Upper lobe of left lung (tissue), 6 donors: ENCODE measurements at regions not wholly inside any gene's neighbourhood (a gene's known extent, or its start where the extent isn't known, plus 50 kb on each side); places are given as distances from the start of the nearest gene placed in this dataset.

ENCODE experiments used
- ATAC-seq, 2 donors: fragments of 200-7000 bp; cut with Tn5 transposase; one replicate each; pipeline ENCODE4 v1.9.1; 2022; ENCODE audit warnings: mild to moderate bottlenecking in 2 of 2, moderate library complexity in 2 of 2; ENCODE audit not compliant: low FRiP score in 2 of 2
- DNase-seq, 2 donors: peaks; one replicate each; pipeline ENCODE4 v3.0.0-alpha.2; 2019 to 2020
- H3K27ac ChIP-seq, 4 donors: fragments of 200-600 bp; sonication (generic); one replicate each; pipeline ENCODE4 v1.5.1; 2016 to 2019
- H3K27me3 ChIP-seq, 4 donors: fragments of 200-600 bp; sonication (generic); one replicate each; pipeline ENCODE4 v1.5.1; 2017 to 2019
- H3K36me3 ChIP-seq, 4 donors: fragments of 200-600 bp; sonication (generic); one replicate each; pipeline ENCODE4 v1.5.1; 2016 to 2019
- H3K4me1 ChIP-seq, 4 donors: fragments of 200-600 bp; sonication (generic); one replicate each; pipeline ENCODE4 v1.5.1; 2018 to 2019
- H3K4me3 ChIP-seq, 4 donors: fragments of 200-600 bp; sonication (generic); one replicate each; pipeline ENCODE4 v1.5.1; 2017 to 2019; ENCODE audit warnings: mild to moderate bottlenecking in 2 of 4, moderate library complexity in 1 of 4
- H3K9me3 ChIP-seq, 4 donors: fragments of 200-600 bp; sonication (generic); one replicate each; pipeline ENCODE4 v1.5.1; 2018 to 2019
- CTCF ChIP-seq, 6 experiments: fragments of 450-650 bp in 4 of 6; fragments of 200-600 bp in 2 of 6; sonication (generic) in 2 of 6; IDR thresholded peaks; one replicate each; pipeline ENCODE4 v1.5.1; 2016 to 2019; ENCODE audit warnings: antibody characterized with exemption in 6 of 6
- EP300 ChIP-seq, 4 donors: sonication (generic); formaldehyde crosslinking; IDR thresholded peaks; one replicate each; pipeline ENCODE4 v1.5.1; 2017; ENCODE audit warnings: antibody characterized with exemption in 4 of 4, control low read depth in 2 of 4
- POLR2A ChIP-seq, 4 donors: fragments of 450-650 bp; IDR thresholded peaks; one replicate each; pipeline ENCODE4 v1.5.1; 2016 to 2017; ENCODE audit warnings: antibody characterized with exemption in 4 of 4, mild to moderate bottlenecking in 2 of 4
- POLR2AphosphoS5 ChIP-seq, 2 donors: sonication (generic); formaldehyde crosslinking; IDR thresholded peaks; one replicate each; pipeline ENCODE4 v1.5.1; 2017; ENCODE audit warnings: antibody characterized with exemption in 2 of 2
- WGBS, 2 donors: methylation state at CpG; one replicate each; pipeline ENCODE4 v1.1.5; 2017 to 2018; 5-methylcytosine and 5-hydroxymethylcytosine counted together
- donor health status: DM: no; HTN: no; CAD: no; lungs with moderate emphysema.
- donor health status: DM: no; HTN: yes; CAD: no; lungs with severe emphysema.

- no peaks in the 10 kb centered on the region for H3K36me3 ChIP-seq
- DNase-seq (no peak), ATAC-seq (no peak)
- no peaks in the 10 kb centered on the region for H3K27me3 ChIP-seq
- 83 to 84% methylated on average over 3 to 5 of the region's 5 CpGs for WGBS, 2 donors
- TF ChIP-seq CTCF (IDR thresholded peaks at IDR 0.05) (no peak), POLR2AphosphoS5 (IDR thresholded peaks at IDR 0.05) (no peak), POLR2A (IDR thresholded peaks at IDR 0.05) (no peak), EP300 (IDR thresholded peaks at IDR 0.05) (no peak)
- H3K4me3 ChIP-seq: no peak overlapping the region
- no peak overlapping the region for H3K27ac ChIP-seq
- peaks cover 0 to 25% (median 5%) of the 10 kb centered on the region in 4 donors for H3K4me1 ChIP-seq
- H3K9me3 ChIP-seq: no peaks in the 10 kb centered on the region
Observed at GRCh38 chr1:223489439-223489838, 96.2 kb downstream of the CCDC185 start.

- Histone ChIP-seq H3K36me3 (no peaks in the 10 kb centered on the region), H3K27ac (no peak overlapping the region), H3K4me1 (peaks cover 0 to 31% (median 5%) of the 10 kb centered on the region in 4 donors), H3K9me3 (no peaks in the 10 kb centered on the region), H3K27me3 (no peaks in the 10 kb centered on the region), H3K4me3 (no peak overlapping the region)
- 91 to 100% methylated on average over 1 to 3 of the region's 3 CpGs for WGBS, 2 donors
- TF ChIP-seq POLR2A (IDR thresholded peaks at IDR 0.05): no peak
- TF ChIP-seq CTCF (IDR thresholded peaks at IDR 0.05): no peak
- TF ChIP-seq POLR2AphosphoS5 (IDR thresholded peaks at IDR 0.05): no peak
- TF ChIP-seq EP300 (IDR thresholded peaks at IDR 0.05): no peak
- ATAC-seq: no peak
- DNase-seq: no peak
Observed at GRCh38 chr1:223490256-223490655, 97.0 kb downstream of the CCDC185 start.
